DND-41 (cell line): ENCODE measurements at regions not wholly inside any gene's neighbourhood (a gene's known extent, or its start where the extent isn't known, plus 50 kb on each side); places are given as distances from the start of the nearest gene placed in this dataset.

Source experiments
- EZH2 ChIP-seq: IDR thresholded peaks from 3 replicates; pipeline ENCODE4 v1.6.1; 2012; ENCODE audit warnings: borderline replicate concordance, low read depth, mild to moderate bottlenecking, moderate library complexity, low read length, inconsistent platforms; ENCODE audit not compliant: severe bottlenecking
- TF ChIP-seq, protein P1 (sequence below): IDR thresholded peaks from 2 replicates; pipeline ENCODE4 v1.5.1; 2012; ENCODE audit warnings: borderline replicate concordance, low read length, moderate library complexity, mild to moderate bottlenecking; ENCODE audit not compliant: poor library complexity, severe bottlenecking; ENCODE audit errors: extremely low read depth

DNA sequence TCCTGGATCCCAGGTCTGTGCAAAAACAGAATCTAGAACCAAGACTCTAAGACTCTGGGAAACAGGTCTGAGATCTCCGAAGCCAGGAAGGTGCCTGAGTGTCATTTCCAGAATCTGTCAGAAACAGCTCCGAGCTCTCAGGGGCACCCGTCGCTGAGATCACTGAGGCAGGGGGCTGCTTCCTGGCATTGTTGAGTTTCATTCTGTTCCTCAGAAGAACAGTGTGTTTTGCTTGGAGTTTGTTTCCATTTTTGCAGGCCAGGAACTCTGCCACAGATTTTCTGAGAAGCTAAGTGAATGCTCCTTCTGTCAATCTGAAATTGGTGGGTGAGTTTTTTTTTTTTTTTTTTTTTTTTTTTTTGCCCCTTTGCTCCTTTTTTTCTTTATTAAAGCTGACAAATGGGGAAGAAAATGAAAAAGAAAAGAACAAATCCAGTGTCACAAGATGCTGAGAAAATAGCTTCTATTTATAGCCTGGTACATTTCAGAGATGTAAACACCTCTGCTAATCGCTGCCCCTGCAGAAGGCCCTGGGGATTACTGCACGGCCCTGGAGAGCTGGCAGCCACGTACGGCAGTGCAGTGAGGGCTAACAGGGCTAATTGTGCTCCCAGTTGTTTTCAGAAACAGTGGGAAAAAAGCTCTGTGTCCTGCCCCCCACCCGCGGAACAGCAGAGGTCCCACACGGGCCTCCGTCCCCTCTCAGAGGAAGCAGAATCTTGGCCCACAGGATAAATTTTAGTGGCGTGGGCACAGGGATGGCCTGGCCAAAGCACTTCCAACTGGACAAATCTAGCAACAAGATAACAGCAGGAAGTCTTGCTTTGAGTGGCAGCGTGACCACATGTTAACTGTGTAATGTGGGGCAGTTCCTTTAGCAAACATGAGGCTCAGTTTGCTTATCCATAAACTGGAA, 237.6 kb upstream of the IRS2 start:
- TF ChIP-seq, protein P1, sequence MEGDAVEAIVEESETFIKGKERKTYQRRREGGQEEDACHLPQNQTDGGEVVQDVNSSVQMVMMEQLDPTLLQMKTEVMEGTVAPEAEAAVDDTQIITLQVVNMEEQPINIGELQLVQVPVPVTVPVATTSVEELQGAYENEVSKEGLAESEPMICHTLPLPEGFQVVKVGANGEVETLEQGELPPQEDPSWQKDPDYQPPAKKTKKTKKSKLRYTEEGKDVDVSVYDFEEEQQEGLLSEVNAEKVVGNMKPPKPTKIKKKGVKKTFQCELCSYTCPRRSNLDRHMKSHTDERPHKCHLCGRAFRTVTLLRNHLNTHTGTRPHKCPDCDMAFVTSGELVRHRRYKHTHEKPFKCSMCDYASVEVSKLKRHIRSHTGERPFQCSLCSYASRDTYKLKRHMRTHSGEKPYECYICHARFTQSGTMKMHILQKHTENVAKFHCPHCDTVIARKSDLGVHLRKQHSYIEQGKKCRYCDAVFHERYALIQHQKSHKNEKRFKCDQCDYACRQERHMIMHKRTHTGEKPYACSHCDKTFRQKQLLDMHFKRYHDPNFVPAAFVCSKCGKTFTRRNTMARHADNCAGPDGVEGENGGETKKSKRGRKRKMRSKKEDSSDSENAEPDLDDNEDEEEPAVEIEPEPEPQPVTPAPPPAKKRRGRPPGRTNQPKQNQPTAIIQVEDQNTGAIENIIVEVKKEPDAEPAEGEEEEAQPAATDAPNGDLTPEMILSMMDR, result no peak
- TF ChIP-seq EZH2, result no peak
